WTC11 (cell line): ENCODE measurements at regions not wholly inside any gene's neighbourhood (a gene's known extent, or its start where the extent isn't known, plus 50 kb on each side); places are given as distances from the start of the nearest gene placed in this dataset.
"Not testable (repeated sequence)": the region's sequence is repeated elsewhere in the genome, so short reads cannot be mapped to it uniquely, and the experiment has no call there.

ENCODE experiments used
- ATAC-seq: fragments of 200-7000 bp; cut with Tn5 transposase; 2 replicates; pipeline ENCODE4 v1.10.0; 2021; ENCODE audit warnings: mild to moderate bottlenecking, moderate library complexity
- CTCF ChIA-PET: fragments of 300-600 bp; sonication (Branson Sonifier 250); formaldehyde crosslinking; loops from one replicate; lab custom pipeline; 2021; ENCODE audit warnings: antibody characterized with exemption; lab: Charles Lee
- POLR2A ChIA-PET: fragments of 350-600 bp; sonication (Branson Sonifier 250); formaldehyde crosslinking; loops from one replicate; lab custom pipeline; 2021; ENCODE audit warnings: antibody characterized with exemption; lab: Charles Lee
- DNase-seq: peaks from one replicate; pipeline ENCODE4 v3.0.0; 2021; ENCODE audit warnings: low spot score
- H3K27ac Mint-ChIP-seq: 2 replicates; pipeline ENCODE4 v1.8.0; 2021; ENCODE audit warnings: mixed read lengths
- H3K27me3 Mint-ChIP-seq: 2 replicates; pipeline ENCODE4 v1.8.0; 2021; ENCODE audit warnings: low read depth, mild to moderate bottlenecking, moderate library complexity, mixed read lengths
- H3K36me3 Mint-ChIP-seq: 2 replicates; pipeline ENCODE4 v1.8.0; 2021; ENCODE audit warnings: mixed read lengths
- H3K4me1 Mint-ChIP-seq: 2 replicates; pipeline ENCODE4 v1.8.0; 2022; ENCODE audit warnings: mixed read lengths
- H3K4me3 Mint-ChIP-seq: 2 replicates; pipeline ENCODE4 v1.8.0; 2021; ENCODE audit warnings: mild to moderate bottlenecking, moderate library complexity, mixed read lengths
- H3K9me3 Mint-ChIP-seq: 2 replicates; pipeline ENCODE4 v1.8.0; 2021; ENCODE audit warnings: mixed read lengths
- CREM ChIP-seq: sonication (generic); formaldehyde crosslinking; IDR thresholded peaks from 2 replicates; pipeline ENCODE4 v1.8.1; 2022; ENCODE audit warnings: mild to moderate bottlenecking, missing genetic modification reagents, moderate library complexity
- CTCF ChIP-seq: fragments of 200-600 bp; IDR thresholded peaks from 2 replicates; pipeline ENCODE4 v1.8.0; 2022; ENCODE audit warnings: antibody characterized with exemption
- ELF4 ChIP-seq: sonication (generic); formaldehyde crosslinking; IDR thresholded peaks from 2 replicates; pipeline ENCODE4 v1.8.1; 2022; ENCODE audit warnings: low read depth, mild to moderate bottlenecking, moderate library complexity, missing genetic modification reagents
- EMX1 ChIP-seq: fragments of 250-450 bp; sonication (Bioruptor Pico); IDR thresholded peaks from 2 replicates; pipeline ENCODE4 v1.8.0; 2021; ENCODE audit warnings: mild to moderate bottlenecking
- ERG ChIP-seq: fragments of 250-450 bp; sonication (Bioruptor Pico); IDR thresholded peaks from 2 replicates; pipeline ENCODE4 v1.8.0; 2021; ENCODE audit warnings: mild to moderate bottlenecking
- HMGA2 ChIP-seq: fragments of 250-450 bp; sonication (Bioruptor Pico); IDR thresholded peaks from 2 replicates; pipeline ENCODE4 v1.4.0; 2021; ENCODE audit warnings: mild to moderate bottlenecking, moderate library complexity
- IRF2 ChIP-seq: sonication (generic); formaldehyde crosslinking; IDR thresholded peaks from 2 replicates; pipeline ENCODE4 v1.8.0; 2022; ENCODE audit warnings: low read depth, missing genetic modification reagents, borderline replicate concordance
- TP53 ChIP-seq: sonication (generic); formaldehyde crosslinking; IDR thresholded peaks from 2 replicates; pipeline ENCODE4 v1.8.1; 2023; ENCODE audit warnings: mild to moderate bottlenecking, missing genetic modification reagents
- USF1 ChIP-seq: sonication (generic); formaldehyde crosslinking; IDR thresholded peaks from 2 replicates; pipeline ENCODE4 v1.8.0; 2022; ENCODE audit warnings: mild to moderate bottlenecking, missing genetic modification reagents
- TF ChIP-seq, protein P1 (sequence below): sonication (generic); formaldehyde crosslinking; IDR thresholded peaks from 2 replicates; pipeline ENCODE4 v1.8.1; 2023; ENCODE audit warnings: mild to moderate bottlenecking, moderate library complexity, missing genetic modification reagents

DNA sequence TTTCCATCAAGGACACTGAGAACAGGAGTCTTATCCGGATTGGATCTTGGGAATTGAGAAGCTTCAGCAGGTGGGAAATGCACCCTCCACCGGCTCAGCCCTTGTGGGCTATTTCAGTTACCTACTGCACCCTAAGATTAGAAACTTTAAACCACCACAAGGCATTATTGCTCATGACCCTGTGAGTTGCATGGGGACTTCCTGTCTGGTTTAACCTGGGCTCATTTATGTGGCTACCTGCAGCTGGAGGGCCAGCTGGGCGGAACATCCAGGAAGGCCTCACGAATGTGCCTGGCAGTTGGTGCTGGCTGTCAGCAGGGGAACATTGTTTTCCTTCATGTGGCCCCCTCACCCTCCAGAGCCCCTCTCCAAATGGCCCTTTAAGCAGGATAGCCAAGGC, 164.1 kb downstream of the DEFB131A start:
- no peak for ATAC-seq
- no peak overlapping the region for H3K27ac Mint-ChIP-seq
- H3K9me3 Mint-ChIP-seq = peaks cover 76% of the 10 kb centered on the region
- peaks cover 31% of the 10 kb centered on the region for H3K4me1 Mint-ChIP-seq
- no peak overlapping the region for H3K4me3 Mint-ChIP-seq
- no peaks in the 10 kb centered on the region; the same call in 1 of the 2 replicates for H3K27me3 Mint-ChIP-seq
- CTCF ChIA-PET = no interaction called here
- POLR2A ChIA-PET = no interaction called here
- no peak for DNase-seq
- peaks cover 58% of the 10 kb centered on the region for H3K36me3 Mint-ChIP-seq
- TF ChIP-seq HMGA2 (CRISPR knock-in tag) (no peak), CREM (no peak), IRF2 (CRISPR knock-in tag) (no peak), EMX1 (CRISPR knock-in tag) (no peak)
- TF ChIP-seq, protein P1, sequence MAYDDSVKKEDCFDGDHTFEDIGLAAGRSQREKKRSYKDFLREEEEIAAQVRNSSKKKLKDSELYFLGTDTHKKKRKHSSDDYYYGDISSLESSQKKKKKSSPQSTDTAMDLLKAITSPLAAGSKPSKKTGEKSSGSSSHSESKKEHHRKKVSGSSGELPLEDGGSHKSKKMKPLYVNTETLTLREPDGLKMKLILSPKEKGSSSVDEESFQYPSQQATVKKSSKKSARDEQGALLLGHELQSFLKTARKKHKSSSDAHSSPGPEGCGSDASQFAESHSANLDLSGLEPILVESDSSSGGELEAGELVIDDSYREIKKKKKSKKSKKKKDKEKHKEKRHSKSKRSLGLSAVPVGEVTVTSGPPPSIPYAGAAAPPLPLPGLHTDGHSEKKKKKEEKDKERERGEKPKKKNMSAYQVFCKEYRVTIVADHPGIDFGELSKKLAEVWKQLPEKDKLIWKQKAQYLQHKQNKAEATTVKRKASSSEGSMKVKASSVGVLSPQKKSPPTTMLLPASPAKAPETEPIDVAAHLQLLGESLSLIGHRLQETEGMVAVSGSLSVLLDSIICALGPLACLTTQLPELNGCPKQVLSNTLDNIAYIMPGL (CRISPR knock-in tag) = no peak
- TF ChIP-seq, all 79 proteins: peak for 0

DNA sequence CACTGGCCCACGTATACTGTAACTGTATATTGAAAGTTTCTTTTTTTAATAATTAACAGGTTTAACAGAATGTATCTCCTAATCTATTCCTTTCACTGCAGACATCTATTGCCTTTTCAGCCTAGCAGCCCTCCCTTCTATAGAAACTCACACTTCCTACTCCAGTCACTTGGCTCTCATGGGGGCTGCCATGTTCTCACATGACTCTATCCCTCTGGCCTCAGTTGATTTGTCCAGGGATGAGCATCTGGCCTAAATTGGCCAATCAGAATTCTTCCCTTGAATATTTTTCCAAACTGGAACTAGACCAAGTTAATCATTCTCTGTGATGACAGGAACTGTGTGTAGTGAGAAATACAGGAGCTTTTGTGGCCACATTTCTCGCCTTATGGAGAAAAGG, 166.1 kb downstream of the DEFB131A start:
- not testable (repeated sequence) for H3K4me3 Mint-ChIP-seq

DNA sequence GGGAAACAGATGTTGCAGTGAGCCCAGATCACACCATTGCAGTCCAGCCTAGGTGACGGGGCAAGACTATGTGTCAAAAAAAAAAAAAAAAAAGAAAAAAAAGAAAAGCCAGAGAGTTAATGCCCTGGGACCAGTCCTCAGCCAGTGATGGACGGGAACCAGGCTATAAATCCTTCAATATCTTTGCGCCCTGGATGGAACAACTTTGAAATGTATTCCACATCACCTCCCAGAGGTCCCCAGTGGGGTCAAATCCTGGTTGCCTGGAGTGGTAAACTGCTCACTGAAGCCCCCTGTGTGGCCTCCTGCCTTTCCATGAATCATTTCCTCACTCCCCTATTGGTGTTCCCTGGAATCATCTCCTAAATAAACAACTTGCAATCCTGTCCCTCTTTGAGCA, 166.9 kb downstream of the DEFB131A start:
- H3K4me1 Mint-ChIP-seq = peaks cover 4% of the 10 kb centered on the region
- no peak for TF ChIP-seq TP53 (CRISPR knock-in tag)
- TF ChIP-seq ELF4 = no peak
- no peak for TF ChIP-seq CREM
- no peak for TF ChIP-seq USF1 (CRISPR knock-in tag)
- TF ChIP-seq ERG (CRISPR knock-in tag) = no peak
- peaks cover 51% of the 10 kb centered on the region for H3K9me3 Mint-ChIP-seq
- H3K27ac Mint-ChIP-seq = no peak overlapping the region
- H3K4me3 Mint-ChIP-seq = no peak overlapping the region
- H3K36me3 Mint-ChIP-seq = peaks cover 53% of the 10 kb centered on the region
- no peak for ATAC-seq
- CTCF ChIA-PET = no interaction called here
- POLR2A ChIA-PET = no interaction called here
- H3K27me3 Mint-ChIP-seq = no peaks in the 10 kb centered on the region; the same call in 1 of the 2 replicates
- no peak for DNase-seq

More for the DNA sequence above, 166.1 kb downstream of the DEFB131A start:
- POLR2A ChIA-PET, H3K27me3 Mint-ChIP-seq, H3K27ac Mint-ChIP-seq, DNase-seq, ATAC-seq, CTCF ChIA-PET: not testable (repeated sequence)
- Mint-ChIP-seq H3K9me3 (peaks cover 59% of the 10 kb centered on the region), H3K4me1 (peaks cover 11% of the 10 kb centered on the region), H3K36me3 (peaks cover 59% of the 10 kb centered on the region)

- CTCF ChIA-PET = not testable (repeated sequence)
- H3K9me3 Mint-ChIP-seq = peaks cover 53% of the 10 kb centered on the region
Measured at GRCh38 chr4:9636411-9636810, 145.0 kb upstream of the DRD5 start.

GRCh38 chr4:9659678-9660077, 121.8 kb upstream of the DRD5 start:
- ATAC-seq, H3K4me1 Mint-ChIP-seq, CTCF ChIA-PET, POLR2A ChIA-PET, H3K4me3 Mint-ChIP-seq, H3K27ac Mint-ChIP-seq, H3K27me3 Mint-ChIP-seq: not testable (repeated sequence)
- peaks cover 14% of the 10 kb centered on the region for H3K36me3 Mint-ChIP-seq
- H3K9me3 Mint-ChIP-seq = peaks cover 34% of the 10 kb centered on the region
- DNase-seq = peak; percentile 11
- TF ChIP-seq CTCF = peak; percentile 53

More at GRCh38 chr4:9636411-9636810, 145.0 kb upstream of the DRD5 start:
- H3K27ac Mint-ChIP-seq, DNase-seq, H3K4me1 Mint-ChIP-seq, POLR2A ChIA-PET, H3K4me3 Mint-ChIP-seq, ATAC-seq, H3K27me3 Mint-ChIP-seq: not testable (repeated sequence)
- peaks cover 43% of the 10 kb centered on the region for H3K36me3 Mint-ChIP-seq

- CTCF ChIA-PET, H3K27me3 Mint-ChIP-seq, H3K27ac Mint-ChIP-seq, H3K4me3 Mint-ChIP-seq, H3K4me1 Mint-ChIP-seq, ATAC-seq, POLR2A ChIA-PET, DNase-seq: not testable (repeated sequence)
- peaks cover 36% of the 10 kb centered on the region for H3K9me3 Mint-ChIP-seq
- peaks cover 11% of the 10 kb centered on the region for H3K36me3 Mint-ChIP-seq
Measured at GRCh38 chr4:9660955-9661354, 120.5 kb upstream of the DRD5 start.

- H3K27ac Mint-ChIP-seq, ATAC-seq, H3K4me1 Mint-ChIP-seq, CTCF ChIA-PET, DNase-seq, H3K4me3 Mint-ChIP-seq, POLR2A ChIA-PET: not testable (repeated sequence)
- Mint-ChIP-seq H3K27me3 (peaks cover 10% of the 10 kb centered on the region), H3K36me3 (peaks cover 34% of the 10 kb centered on the region), H3K9me3 (peaks cover 54% of the 10 kb centered on the region)
Measured at GRCh38 chr4:9670725-9671124, 110.7 kb upstream of the DRD5 start.

DNA sequence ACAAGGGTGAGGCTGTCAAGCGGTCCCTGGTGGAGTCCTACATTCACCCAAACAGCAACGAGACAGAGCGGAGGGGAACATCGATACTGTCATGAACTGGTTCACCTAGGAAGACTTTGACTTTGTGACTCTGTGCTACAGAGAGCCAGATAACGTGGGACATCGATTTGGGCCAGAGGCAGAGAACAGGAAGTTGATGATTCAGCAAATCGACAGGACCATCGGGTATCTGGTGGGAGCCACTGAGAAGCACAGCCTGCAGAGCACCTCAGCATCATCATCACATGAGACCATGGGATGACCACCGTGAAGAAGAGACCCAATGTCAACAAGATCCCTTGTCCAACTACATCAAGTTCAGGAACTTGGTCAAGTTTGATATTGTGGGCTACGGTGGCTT, 104.1 kb upstream of the DRD5 start:
- Mint-ChIP-seq H3K36me3 (peaks cover 32% of the 10 kb centered on the region), H3K27me3 (peaks cover 14% of the 10 kb centered on the region), H3K9me3 (peaks cover 39% of the 10 kb centered on the region)
- POLR2A ChIA-PET, H3K27ac Mint-ChIP-seq, H3K4me3 Mint-ChIP-seq, CTCF ChIA-PET, H3K4me1 Mint-ChIP-seq, DNase-seq, ATAC-seq: not testable (repeated sequence)
